Erythroblast (primary cell): ENCODE measurements at regions not wholly inside any gene's neighbourhood (a gene's known extent, or its start where the extent isn't known, plus 50 kb on each side); places are given as distances from the start of the nearest gene placed in this dataset.

Experiments
- GATA1 ChIP-seq: IDR thresholded peaks from 2 replicates; pipeline ENCODE4 v1.6.1; 2011; ENCODE audit warnings: low read depth, mild to moderate bottlenecking, control low read depth, low read length, moderate library complexity
- POLR2A ChIP-seq: IDR thresholded peaks from 2 replicates; pipeline ENCODE4 v1.6.1; 2011; ENCODE audit warnings: mild to moderate bottlenecking, low read length

DNA sequence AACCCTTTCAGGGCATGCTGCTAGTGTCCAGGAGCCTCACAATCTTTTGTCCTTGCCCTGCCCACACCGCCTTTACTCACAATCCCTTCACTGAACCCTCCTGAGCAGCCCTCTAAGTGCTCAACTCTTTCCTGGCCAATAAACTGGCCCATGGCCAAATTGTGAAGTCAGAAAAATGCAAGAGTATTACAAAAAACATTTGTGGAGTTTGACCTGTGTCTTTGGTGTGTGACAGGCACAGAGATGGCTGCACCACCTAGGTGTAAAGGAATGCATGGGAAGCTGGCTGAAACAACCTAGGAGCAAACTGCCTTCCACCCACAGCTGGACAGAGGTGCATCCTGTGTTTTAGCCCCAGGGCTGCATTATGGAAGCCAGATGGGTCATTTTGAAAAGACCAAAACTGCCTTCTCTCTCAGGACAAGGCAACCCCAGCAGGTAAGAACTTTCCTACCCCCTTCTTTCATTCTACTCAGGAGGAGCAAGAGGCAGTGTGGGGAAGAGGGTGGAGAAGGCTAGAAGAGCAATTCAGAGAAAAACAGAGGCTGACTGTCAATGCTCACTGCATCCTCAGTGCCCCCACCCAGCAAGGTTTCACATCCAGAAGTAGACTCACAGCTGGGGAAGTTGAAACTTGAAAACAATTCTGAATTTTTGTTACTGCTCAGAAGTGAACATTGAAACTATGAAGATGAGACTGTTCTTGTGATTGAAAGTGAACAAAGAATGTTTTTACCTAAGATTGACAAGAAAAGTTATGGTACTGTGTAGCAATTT, 78.6 kb downstream of the TRIM42 start:
- TF ChIP-seq POLR2A (no peak), GATA1 (no peak)
